Lower lobe of right lung (tissue), 2 donors: ENCODE measurements at regions not wholly inside any gene's neighbourhood (a gene's known extent, or its start where the extent isn't known, plus 50 kb on each side); places are given as distances from the start of the nearest gene placed in this dataset.
A peak's percentile ranks its signal among the peaks of the same experiment; 100 is the strongest.

Experiments used
- ATAC-seq, 2 donors: fragments of 200-7000 bp; cut with Tn5 transposase; one replicate each; pipeline ENCODE4 v1.9.1; 2020 to 2022; ENCODE audit warnings: mild to moderate bottlenecking in 2 of 2, moderate library complexity in 2 of 2
- DNase-seq: peaks from one replicate; pipeline ENCODE4 v3.0.0-alpha.2; 2020
- H3K27ac ChIP-seq: fragments of 200-600 bp; one replicate; pipeline ENCODE4 v1.8.0; 2022
- H3K27me3 ChIP-seq: fragments of 200-600 bp; one replicate; pipeline ENCODE4 v1.8.0; 2022; ENCODE audit warnings: low read depth
- H3K36me3 ChIP-seq: fragments of 200-600 bp; one replicate; pipeline ENCODE4 v1.8.0; 2022; ENCODE audit warnings: mild to moderate bottlenecking
- H3K4me1 ChIP-seq: fragments of 200-600 bp; one replicate; pipeline ENCODE4 v1.8.0; 2022
- H3K4me3 ChIP-seq: fragments of 200-600 bp; one replicate; pipeline ENCODE4 v1.8.0; 2022; ENCODE audit warnings: mild to moderate bottlenecking
- H3K9me3 ChIP-seq: fragments of 200-600 bp; one replicate; pipeline ENCODE4 v1.8.0; 2022
- CTCF ChIP-seq: fragments of 200-600 bp; IDR thresholded peaks from one replicate; pipeline ENCODE4 v1.8.0; 2022; ENCODE audit warnings: antibody characterized with exemption, mild to moderate bottlenecking
- intact Hi-C: fragments of 100-400 bp; cut with DNase I; formaldehyde crosslinking; loops from one replicate; pipeline ENCODE4 v1.11.0; 2022
- donor health status: DM: no; HTN: yes; CAD: no; lungs with severe emphysema.

DNA sequence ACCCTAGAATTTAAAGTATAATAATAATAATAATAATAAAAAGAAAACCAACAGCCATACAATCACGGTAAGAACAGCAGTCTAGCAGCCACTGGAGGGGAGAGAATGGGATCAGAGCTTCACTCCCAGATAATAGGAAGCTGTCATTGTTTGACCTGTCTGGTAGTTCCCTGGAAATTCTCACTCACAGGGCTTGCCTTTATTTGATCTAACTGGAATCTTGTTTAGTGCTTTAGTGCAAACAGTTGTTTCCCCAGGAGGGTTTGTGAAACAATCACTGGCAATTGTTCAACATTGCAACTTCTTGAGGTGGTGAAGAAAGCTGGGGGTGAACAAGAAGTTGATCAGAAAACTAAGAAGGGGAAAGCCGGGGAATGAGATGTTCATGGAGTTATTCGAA lies 68.7 kb upstream of the PTCSC3 start:
- Histone ChIP-seq H3K36me3 (no peaks in the 10 kb centered on the region), H3K27ac (no peak overlapping the region), H3K4me1 (no peaks in the 10 kb centered on the region), H3K27me3 (no peaks in the 10 kb centered on the region), H3K4me3 (no peak overlapping the region), H3K9me3 (no peaks in the 10 kb centered on the region)
- ATAC-seq (peak; percentile 41 to 68), DNase-seq (no peak)
- TF ChIP-seq CTCF: no peak
- intact Hi-C loops: no loop called here

- no peak for TF ChIP-seq CTCF
Observed at GRCh38 chr14:36243183-36243582, 66.7 kb upstream of the PTCSC3 start.

GRCh38 chr14:36241183-36241582 lies 64.7 kb upstream of the PTCSC3 start:
- no peak for DNase-seq
- H3K4me3 ChIP-seq: no peak overlapping the region
- no peak overlapping the region for H3K27ac ChIP-seq
- H3K4me1 ChIP-seq: no peaks in the 10 kb centered on the region
- no peak for ATAC-seq
- no peaks in the 10 kb centered on the region for H3K27me3 ChIP-seq
- intact Hi-C loops: no loop called here
- no peaks in the 10 kb centered on the region for H3K36me3 ChIP-seq
- H3K9me3 ChIP-seq: no peaks in the 10 kb centered on the region
- TF ChIP-seq CTCF: no peak

More at GRCh38 chr14:36243183-36243582, 66.7 kb upstream of the PTCSC3 start:
- intact Hi-C loops: no loop called here
- Histone ChIP-seq H3K27me3 (no peaks in the 10 kb centered on the region), H3K4me1 (no peaks in the 10 kb centered on the region), H3K4me3 (no peak overlapping the region), H3K36me3 (no peaks in the 10 kb centered on the region), H3K9me3 (no peaks in the 10 kb centered on the region), H3K27ac (peak overlapping the region; percentile 29)
- ATAC-seq (peak; percentile 79 to 86), DNase-seq (no peak)

DNA sequence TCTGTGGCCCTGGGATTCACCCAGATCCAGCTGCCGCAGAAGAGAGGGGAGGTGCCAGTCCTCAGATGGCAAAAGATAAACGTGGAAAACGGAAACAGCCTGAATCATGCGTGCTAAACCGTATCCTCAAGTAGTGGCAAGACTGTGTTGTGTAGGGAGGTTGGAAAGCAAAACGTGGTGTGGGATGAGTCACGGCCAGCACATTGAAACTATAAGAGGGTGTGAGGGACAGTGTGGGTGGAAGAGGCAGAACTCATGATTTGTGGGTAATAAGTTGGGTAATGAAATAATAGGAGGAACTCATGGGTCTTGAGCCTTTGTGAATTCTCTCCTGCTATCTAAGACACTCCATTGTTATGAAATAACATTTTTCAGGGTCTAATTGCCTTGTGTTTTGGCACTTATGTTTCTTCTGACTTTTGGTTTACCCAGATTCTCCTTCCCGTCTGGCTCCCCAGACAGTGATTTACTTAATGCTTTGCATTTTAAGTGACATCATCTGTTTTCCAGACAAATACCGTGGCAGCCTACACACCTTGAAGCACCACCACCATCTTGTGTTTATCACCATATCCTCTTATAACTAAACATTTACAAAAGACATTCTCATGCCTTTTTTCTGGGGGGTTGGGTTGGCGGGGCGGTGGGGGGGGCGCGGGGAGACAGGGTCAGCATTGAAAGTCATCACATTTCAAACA lies 62.3 kb upstream of the PTCSC3 start:
- intact Hi-C loops: no loop called here
- H3K4me1 ChIP-seq: no peaks in the 10 kb centered on the region
- DNase-seq (peak; percentile 60), ATAC-seq (peak; percentile 80 to 89)
- H3K36me3 ChIP-seq: no peaks in the 10 kb centered on the region
- H3K27ac ChIP-seq: no peak overlapping the region
- no peaks in the 10 kb centered on the region for H3K9me3 ChIP-seq
- H3K4me3 ChIP-seq: no peak overlapping the region
- TF ChIP-seq CTCF: no peak
- no peaks in the 10 kb centered on the region for H3K27me3 ChIP-seq

DNA sequence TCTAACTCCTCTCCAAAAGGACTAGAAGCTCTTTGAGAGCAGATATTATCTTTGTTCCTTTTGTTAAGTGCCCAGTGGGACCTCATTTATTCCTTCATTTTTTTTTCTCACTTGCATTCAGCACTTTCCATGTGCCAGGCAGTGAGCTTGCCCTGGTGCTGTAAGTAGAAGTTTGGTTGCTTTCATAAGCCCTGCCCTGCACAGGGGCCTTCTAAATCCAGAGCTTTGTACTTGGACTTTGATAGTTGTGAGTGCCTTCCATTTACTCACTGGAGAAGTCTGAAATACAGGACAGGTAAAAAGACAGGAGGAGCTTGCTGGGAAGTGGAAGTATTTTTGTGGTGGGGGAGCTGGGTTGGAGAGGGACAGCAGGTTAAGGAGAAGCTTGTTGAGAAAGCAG lies 56.7 kb upstream of the PTCSC3 start:
- TF ChIP-seq CTCF: no peak
- no peaks in the 10 kb centered on the region for H3K36me3 ChIP-seq
- no peak overlapping the region for H3K4me3 ChIP-seq
- DNase-seq (no peak), ATAC-seq (no peak)
- no peak overlapping the region for H3K27ac ChIP-seq
- H3K27me3 ChIP-seq: no peaks in the 10 kb centered on the region
- peaks cover 4% of the 10 kb centered on the region for H3K4me1 ChIP-seq
- intact Hi-C loops: no loop called here
- H3K9me3 ChIP-seq: no peaks in the 10 kb centered on the region
